Spleen (tissue), 11 donors: ENCODE measurements at regions not wholly inside any gene's neighbourhood (a gene's known extent, or its start where the extent isn't known, plus 50 kb on each side); places are given as distances from the start of the nearest gene placed in this dataset.
"Not testable (repeated sequence)": the region's sequence is repeated elsewhere in the genome, so short reads cannot be mapped to it uniquely, and the experiment has no call there.

Source experiments
- DNase-seq: peaks from one replicate; pipeline ENCODE4 v3.0.0-alpha.2; 2020
- H3K27ac ChIP-seq, 8 donors: fragments of 200-600 bp; sonication (generic) in 7 of 8; 1 replicate in 4 of 8; 2 replicates in 4 of 8; pipeline versions ENCODE4 v1.5.0 to v1.8.0; 2016 to 2021; ENCODE audit warnings: inconsistent platforms in 4 of 8, mild to moderate bottlenecking in 4 of 8, moderate library complexity in 1 of 8
- H3K27me3 ChIP-seq, 7 donors: fragments of 200-600 bp; sonication (generic) in 6 of 7; replicated peaks in 1 of 7; 1 replicate in 4 of 7; 2 replicates in 3 of 7; pipeline versions ENCODE4 v1.5.0 to v1.8.0; 2016 to 2021; ENCODE audit warnings: inconsistent platforms in 3 of 7, mild to moderate bottlenecking in 1 of 7
- H3K36me3 ChIP-seq, 6 donors: fragments of 200-600 bp; sonication (generic) in 5 of 6; 1 replicate in 4 of 6; 2 replicates in 2 of 6; pipeline versions ENCODE4 v1.5.0 to v1.8.0; 2016 to 2021; ENCODE audit warnings: inconsistent platforms in 2 of 6
- H3K4me1 ChIP-seq, 6 donors: fragments of 200-600 bp; sonication (generic) in 5 of 6; 1 replicate in 3 of 6; 2 replicates in 3 of 6; pipeline versions ENCODE4 v1.5.0 to v1.8.0; 2016 to 2021; ENCODE audit warnings: inconsistent platforms in 3 of 6
- H3K4me3 ChIP-seq, 8 donors: fragments of 200-600 bp; sonication (generic) in 7 of 8; 1 replicate in 4 of 8; 2 replicates in 4 of 8; pipeline versions ENCODE4 v1.5.0 to v1.8.0; 2016 to 2021; ENCODE audit warnings: inconsistent platforms in 4 of 8, mild to moderate bottlenecking in 4 of 8, moderate library complexity in 2 of 8
- H3K9me3 ChIP-seq, 8 donors: fragments of 200-600 bp; sonication (generic) in 7 of 8; 1 replicate in 4 of 8; 2 replicates in 4 of 8; pipeline versions ENCODE4 v1.5.0 to v1.8.0; 2016 to 2021; ENCODE audit warnings: inconsistent platforms in 4 of 8
- POLR2A ChIP-seq, 3 donors: fragments of 450-650 bp; IDR thresholded peaks; one replicate each; pipeline ENCODE4 v1.5.1; 2017; ENCODE audit warnings: antibody characterized with exemption in 3 of 3, mild to moderate bottlenecking in 1 of 3
- POLR2AphosphoS5 ChIP-seq, 3 donors: sonication (generic); formaldehyde crosslinking; IDR thresholded peaks; one replicate each; pipeline ENCODE4 v1.5.1; 2017; ENCODE audit warnings: antibody characterized with exemption in 3 of 3
- WGBS, 5 donors: extraction: QIAGEN DNeasy Blood & Tissue Kit in 3 of 5; methylation state at CpG; one replicate each; pipeline versions ENCODE4 v1.1.5 to v1.1.7; 2013 to 2018; 5-methylcytosine and 5-hydroxymethylcytosine counted together
- intact Hi-C: fragments of 100-400 bp; cut with DNase I; formaldehyde crosslinking; loops from one replicate; pipeline ENCODE4 v1.15.0; 2023; ENCODE audit warnings: low total_unique reads
- TF ChIP-seq, protein P1 (sequence below), 11 experiments: fragments of 200-600 bp in 7 of 11; fragments of 450-650 bp in 4 of 11; sonication (generic) in 4 of 11; IDR thresholded peaks in 8 of 11; conservative IDR thresholded peaks in 3 of 11; 1 replicate in 7 of 11; 2 replicates in 4 of 11; pipeline versions ENCODE4 v1.4.0 to v1.8.0; 2016 to 2021; ENCODE audit warnings: antibody characterized with exemption in 11 of 11, inconsistent platforms in 4 of 11, mild to moderate bottlenecking in 1 of 11
- donor health status: healthy with polysubstance abuse.
- donor health status: DM: no; HTN: no; CAD: no; lungs with moderate emphysema.
- donor health status: DM: no; HTN: no; CAD: no.
- donor health status: Bipolar disorder and iron deficiency.
- donor health status: healthy.
- donor health status: DM: no; HTN: no; CAD: no.
- donor health status: DM: yes; HTN: yes; CAD: no.

DNA sequence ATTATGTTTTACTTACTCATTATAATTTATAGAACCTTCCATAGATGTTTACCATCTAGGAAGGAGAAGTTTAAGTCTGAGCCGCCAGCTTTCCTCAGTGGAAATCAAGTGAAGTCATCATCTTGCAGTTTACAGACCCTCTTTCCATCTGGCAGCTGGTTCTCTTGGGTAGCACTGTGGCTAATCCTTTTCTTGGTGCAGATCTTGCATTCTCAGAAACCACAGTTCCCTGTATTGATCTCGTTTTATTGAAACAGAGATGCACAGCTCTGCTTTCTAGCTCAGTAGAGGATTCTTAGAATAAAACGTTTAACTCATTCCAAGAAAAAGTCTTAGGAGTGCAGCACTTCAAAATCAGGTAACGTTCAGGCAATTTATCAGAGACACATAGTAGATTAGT lies 1154.7 kb downstream of the FOXD4L5 start:
- DNase-seq, H3K9me3 ChIP-seq, intact Hi-C loops, H3K36me3 ChIP-seq, H3K27me3 ChIP-seq, H3K4me3 ChIP-seq, H3K4me1 ChIP-seq, H3K27ac ChIP-seq: not testable (repeated sequence)
- WGBS, 5 donors, result 26 to 34% (median 31%) methylated on average over 4 of the region's 4 CpGs

DNA sequence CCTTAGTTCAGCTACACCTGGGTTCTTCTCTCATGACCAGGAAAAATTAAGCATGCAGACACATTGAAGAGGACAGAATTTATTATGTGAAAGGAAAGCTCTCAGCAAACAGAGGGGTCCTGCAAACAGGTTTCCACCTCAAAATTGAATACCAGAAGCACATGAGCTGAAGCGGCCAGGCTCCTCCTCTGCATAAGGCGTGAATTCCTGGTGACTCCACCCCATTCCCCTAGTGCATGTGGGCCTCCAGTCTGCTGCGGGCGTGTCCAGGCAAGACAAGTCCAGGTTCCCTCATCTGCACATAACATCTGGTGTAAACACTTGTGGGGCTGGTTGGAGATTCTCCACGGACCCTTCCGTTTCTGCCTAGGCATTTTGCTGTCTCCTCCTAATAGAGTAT lies 1156.4 kb downstream of the FOXD4L5 start:
- 71 to 79% (median 75%) methylated on average over 6 of the region's 6 CpGs for WGBS, 5 donors

DNA sequence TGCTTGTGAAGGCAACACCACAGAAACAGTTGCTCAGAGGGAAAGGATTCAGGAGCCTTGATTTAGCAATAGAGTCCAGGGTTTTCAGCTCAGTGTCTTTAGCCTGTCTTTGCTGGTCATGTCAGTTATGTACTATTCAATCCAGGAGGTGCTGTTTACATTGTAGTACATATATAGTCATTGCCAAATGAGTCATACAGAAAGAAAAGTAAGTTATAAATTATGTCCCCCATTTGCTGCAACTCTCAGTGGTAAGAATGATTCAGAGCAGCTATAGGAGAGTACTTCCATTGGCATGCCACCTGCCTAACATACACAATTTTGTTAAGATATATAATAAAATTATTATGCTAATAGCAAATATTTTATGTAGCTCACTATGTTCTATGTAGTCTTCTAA lies 1163.4 kb downstream of the FOXD4L5 start:
- H3K27ac ChIP-seq, H3K4me1 ChIP-seq, DNase-seq, H3K27me3 ChIP-seq, H3K4me3 ChIP-seq, H3K36me3 ChIP-seq, intact Hi-C loops, H3K9me3 ChIP-seq: not testable (repeated sequence)

More for the DNA sequence above, 1156.4 kb downstream of the FOXD4L5 start:
- Histone ChIP-seq H3K4me1 (no peaks in the 10 kb centered on the region), H3K9me3 (no peaks in the 10 kb centered on the region), H3K27me3 (no peaks in the 10 kb centered on the region), H3K36me3 (no peaks in the 10 kb centered on the region), H3K4me3 (no peak overlapping the region), H3K27ac (no peak overlapping the region)
- intact Hi-C loops, result no loop called here
- TF ChIP-seq POLR2AphosphoS5 (IDR thresholded peaks at IDR 0.05) (no peak), POLR2A (IDR thresholded peaks at IDR 0.05) (no peak)
- TF ChIP-seq, protein P1, sequence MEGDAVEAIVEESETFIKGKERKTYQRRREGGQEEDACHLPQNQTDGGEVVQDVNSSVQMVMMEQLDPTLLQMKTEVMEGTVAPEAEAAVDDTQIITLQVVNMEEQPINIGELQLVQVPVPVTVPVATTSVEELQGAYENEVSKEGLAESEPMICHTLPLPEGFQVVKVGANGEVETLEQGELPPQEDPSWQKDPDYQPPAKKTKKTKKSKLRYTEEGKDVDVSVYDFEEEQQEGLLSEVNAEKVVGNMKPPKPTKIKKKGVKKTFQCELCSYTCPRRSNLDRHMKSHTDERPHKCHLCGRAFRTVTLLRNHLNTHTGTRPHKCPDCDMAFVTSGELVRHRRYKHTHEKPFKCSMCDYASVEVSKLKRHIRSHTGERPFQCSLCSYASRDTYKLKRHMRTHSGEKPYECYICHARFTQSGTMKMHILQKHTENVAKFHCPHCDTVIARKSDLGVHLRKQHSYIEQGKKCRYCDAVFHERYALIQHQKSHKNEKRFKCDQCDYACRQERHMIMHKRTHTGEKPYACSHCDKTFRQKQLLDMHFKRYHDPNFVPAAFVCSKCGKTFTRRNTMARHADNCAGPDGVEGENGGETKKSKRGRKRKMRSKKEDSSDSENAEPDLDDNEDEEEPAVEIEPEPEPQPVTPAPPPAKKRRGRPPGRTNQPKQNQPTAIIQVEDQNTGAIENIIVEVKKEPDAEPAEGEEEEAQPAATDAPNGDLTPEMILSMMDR (IDR thresholded peaks at IDR 0.05 in 8 of 11, conservative IDR thresholded peaks at IDR 0.05 in 3 of 11), result no peak
- DNase-seq, result no peak

DNA sequence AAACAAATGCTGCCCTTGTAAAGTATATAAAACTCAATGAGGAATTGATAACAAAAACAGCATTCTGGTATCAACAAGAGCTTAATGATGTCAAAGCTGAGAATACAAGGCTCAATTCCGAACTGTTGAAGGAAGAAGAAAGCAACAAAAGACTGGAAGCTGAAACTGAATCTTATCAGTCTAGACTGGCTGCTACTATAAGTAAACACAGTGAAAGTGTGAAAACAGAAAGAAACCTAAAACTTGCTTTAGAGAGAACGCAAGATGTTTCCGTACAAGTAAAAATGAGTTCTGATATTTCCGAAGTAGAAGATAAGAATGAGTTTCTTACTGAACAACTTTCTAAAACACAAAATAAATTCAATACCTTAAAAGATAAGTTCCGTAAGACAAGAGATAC lies 1167.7 kb downstream of the FOXD4L5 start:
- DNase-seq, H3K4me1 ChIP-seq, H3K27ac ChIP-seq, intact Hi-C loops, H3K9me3 ChIP-seq, H3K27me3 ChIP-seq, H3K36me3 ChIP-seq, H3K4me3 ChIP-seq: not testable (repeated sequence)
- WGBS, 5 donors, result 81 to 90% (median 83%) methylated on average over 5 of the region's 5 CpGs

DNA sequence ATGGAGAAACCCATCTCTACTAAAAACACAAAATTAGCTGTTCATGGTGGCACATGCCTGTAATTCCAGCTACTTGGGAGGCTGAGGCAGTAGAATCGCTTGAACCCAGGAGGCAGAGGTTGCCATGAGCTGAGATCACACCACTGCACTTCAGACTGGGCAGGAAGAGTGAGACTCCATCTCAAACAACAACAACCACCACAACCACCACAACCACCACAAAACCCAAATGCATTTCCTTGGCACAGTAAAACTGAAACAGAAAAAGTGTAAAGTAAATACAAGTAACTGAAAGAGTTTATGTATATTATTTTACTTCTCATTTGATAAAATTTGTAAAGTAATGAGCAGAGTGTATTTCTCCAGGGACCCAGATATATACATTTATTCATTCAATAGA lies 1177.1 kb downstream of the FOXD4L5 start:
- H3K27ac ChIP-seq, H3K36me3 ChIP-seq, H3K9me3 ChIP-seq, intact Hi-C loops, H3K4me1 ChIP-seq, H3K4me3 ChIP-seq, DNase-seq, H3K27me3 ChIP-seq: not testable (repeated sequence)
- WGBS, 5 donors, result 31 to 57% (median 50%) methylated on average over 1 of the region's 1 CpG

DNA sequence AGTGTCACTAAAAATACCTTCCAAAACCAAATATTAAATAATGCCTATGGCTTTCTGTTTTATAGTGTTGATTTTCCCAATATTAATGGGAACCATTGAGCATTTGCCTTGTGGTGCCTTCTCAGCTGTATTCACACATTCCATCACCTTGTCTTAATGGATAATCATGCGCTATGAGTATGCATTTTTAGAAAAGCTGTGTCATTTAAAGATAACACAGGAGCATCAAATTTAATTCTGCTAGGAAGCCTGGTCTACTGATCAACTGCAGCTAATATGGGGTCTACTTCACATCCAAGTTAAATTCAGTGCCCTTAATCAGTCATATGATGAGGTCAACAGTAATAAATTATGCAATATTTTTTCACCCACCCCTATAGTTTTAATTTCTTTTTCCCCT lies 1177.8 kb downstream of the FOXD4L5 start:
- H3K27me3 ChIP-seq, intact Hi-C loops, H3K4me1 ChIP-seq, H3K4me3 ChIP-seq, H3K27ac ChIP-seq, DNase-seq, H3K36me3 ChIP-seq, H3K9me3 ChIP-seq: not testable (repeated sequence)
- WGBS, 5 donors, result 47 to 85% (median 64%) methylated on average over 1 of the region's 1 CpG

DNA sequence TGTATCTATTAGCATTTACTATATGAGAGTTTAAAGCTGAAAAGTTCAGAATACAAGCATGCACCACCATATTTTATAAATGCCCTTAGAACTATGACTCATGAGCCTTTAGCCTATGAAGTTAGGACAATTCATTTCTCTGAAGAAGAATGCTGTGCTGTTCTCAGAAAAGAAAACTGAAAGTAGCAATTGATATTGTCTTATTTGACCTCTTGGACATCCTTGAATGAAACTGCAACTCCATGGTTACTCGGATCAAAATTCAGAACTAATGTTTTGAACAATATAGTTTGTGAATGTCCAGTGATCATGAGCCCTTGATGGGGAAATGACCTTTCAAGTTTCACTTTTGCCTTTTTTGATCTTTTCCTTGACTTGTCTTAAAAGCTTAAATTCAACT lies 1179.8 kb downstream of the FOXD4L5 start:
- H3K4me3 ChIP-seq, DNase-seq, intact Hi-C loops, H3K4me1 ChIP-seq, H3K27ac ChIP-seq, H3K36me3 ChIP-seq, H3K27me3 ChIP-seq: not testable (repeated sequence)
- 39 to 53% (median 51%) methylated on average over 1 of the region's 1 CpG for WGBS, 5 donors
- peaks cover 0 to 13% (median 0%) of the 10 kb centered on the region in 8 donors for H3K9me3 ChIP-seq

DNA sequence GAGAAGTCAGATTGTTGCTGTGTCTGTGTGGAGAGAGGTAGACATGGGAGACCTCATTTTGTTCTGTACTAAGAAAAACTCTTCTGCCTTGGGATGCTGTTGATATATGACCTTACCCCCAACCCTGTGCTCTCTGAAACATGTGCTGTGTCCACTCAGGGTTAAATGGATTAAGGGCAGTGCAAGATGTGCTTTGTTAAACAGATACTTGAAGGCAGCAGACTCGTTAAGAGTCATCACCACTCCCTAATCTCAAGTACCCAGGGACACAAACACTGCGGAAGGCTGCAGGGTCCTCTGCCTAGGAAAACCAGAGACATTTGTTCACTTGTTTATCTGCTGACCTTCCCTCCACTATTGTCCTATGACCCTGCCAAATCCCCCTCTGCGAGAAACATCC lies 1183.5 kb downstream of the FOXD4L5 start:
- WGBS, 5 donors, result 55 to 66% (median 60%) methylated on average over 3 of the region's 3 CpGs

DNA sequence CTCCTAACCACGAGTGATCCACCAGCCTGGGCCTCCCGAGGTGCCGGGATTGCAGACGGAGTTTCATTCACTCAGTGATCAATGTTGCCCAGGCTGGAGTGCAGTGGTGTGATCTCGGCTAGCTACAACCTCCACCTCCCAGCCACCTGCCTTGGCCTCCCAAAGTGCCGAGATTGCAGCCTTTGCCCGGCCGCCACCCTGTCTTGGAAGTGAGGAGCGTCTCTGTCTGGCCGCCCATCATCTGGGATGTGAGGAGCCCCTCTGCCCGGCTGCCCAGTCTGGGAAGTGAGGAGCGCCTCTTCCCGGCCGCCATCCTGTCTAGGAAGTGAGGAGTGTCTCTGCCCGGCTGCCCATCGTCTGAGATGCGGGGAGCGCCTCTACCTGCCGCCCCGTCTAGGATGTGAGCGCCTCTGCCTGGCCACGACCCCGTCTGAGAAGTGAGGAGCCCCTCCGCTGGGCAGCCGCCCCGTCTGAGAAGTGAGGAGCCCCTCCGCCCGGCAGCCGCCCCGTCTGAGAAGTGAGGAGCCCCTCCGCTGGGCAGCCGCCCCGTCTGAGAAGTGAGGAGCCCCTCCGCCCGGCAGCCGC lies 1184.3 kb downstream of the FOXD4L5 start:
- 77 to 92% (median 89%) methylated on average over 21 to 36 of the region's 36 CpGs for WGBS, 5 donors
- H3K27ac ChIP-seq, H3K36me3 ChIP-seq, H3K4me3 ChIP-seq, DNase-seq, intact Hi-C loops, H3K27me3 ChIP-seq, H3K4me1 ChIP-seq: not testable (repeated sequence)
- H3K9me3 ChIP-seq, result peaks cover 0 to 27% (median 0%) of the 10 kb centered on the region in 8 donors

More for the DNA sequence above, 1183.5 kb downstream of the FOXD4L5 start:
- H3K27ac ChIP-seq, H3K4me3 ChIP-seq, intact Hi-C loops, H3K36me3 ChIP-seq, H3K4me1 ChIP-seq, DNase-seq, H3K27me3 ChIP-seq: not testable (repeated sequence)
- H3K9me3 ChIP-seq, result peaks cover 0 to 23% (median 0%) of the 10 kb centered on the region in 8 donors

DNA sequence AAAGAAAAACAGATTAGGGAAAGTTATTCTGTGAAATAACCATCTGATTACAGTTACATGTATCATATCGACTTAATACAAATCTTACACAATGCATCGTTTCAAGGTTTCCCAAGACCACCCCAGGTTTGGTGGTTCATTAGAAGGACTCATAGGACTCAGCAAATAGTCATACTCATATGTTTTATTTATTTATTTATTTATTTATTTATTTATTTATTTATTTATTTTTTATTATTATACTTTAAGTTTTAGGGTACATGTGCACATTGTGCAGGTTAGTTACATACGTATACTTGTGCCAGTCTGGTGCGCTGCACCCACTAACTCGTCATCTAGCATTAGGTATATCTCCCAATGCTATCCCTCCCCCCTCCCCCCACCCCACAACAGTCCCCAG lies 1199.0 kb downstream of the FOXD4L5 start:
- intact Hi-C loops, H3K9me3 ChIP-seq, H3K27ac ChIP-seq, H3K4me1 ChIP-seq, H3K36me3 ChIP-seq, H3K27me3 ChIP-seq, DNase-seq, H3K4me3 ChIP-seq: not testable (repeated sequence)
- 72 to 85% (median 74%) methylated on average over 5 of the region's 5 CpGs for WGBS, 5 donors
